GM18519 (cell line): ENCODE measurements at regions not wholly inside any gene's neighbourhood (a gene's known extent, or its start where the extent isn't known, plus 50 kb on each side); places are given as distances from the start of the nearest gene placed in this dataset.
"Not testable (repeated sequence)": the region's sequence is repeated elsewhere in the genome, so short reads cannot be mapped to it uniquely, and the experiment has no call there.

Experiments
- ATAC-seq: cut with Tn5 transposase; IDR thresholded peaks from one replicate; pipeline ENCODE4 v1.9.1; 2021; ENCODE audit warnings: mild to moderate bottlenecking, moderate library complexity; ENCODE audit not compliant: unreplicated experiment, low FRiP score

GRCh38 chr10:36577126-36577525 is 548.3 kb upstream of the ANKRD30A start:
- ATAC-seq: no peak

- no peak for ATAC-seq
Observed at GRCh38 chr10:36574207-36574606, 551.2 kb upstream of the ANKRD30A start.

GRCh38 chr10:36573246-36573645 is 552.2 kb upstream of the ANKRD30A start:
- ATAC-seq: no peak

GRCh38 chr10:36564433-36564832 is 561.0 kb upstream of the ANKRD30A start:
- ATAC-seq: no peak

GRCh38 chr10:36559412-36560400 is 565.7 kb upstream of the ANKRD30A start:
- no peak for ATAC-seq

GRCh38 chr10:36556468-36556867 is 568.9 kb upstream of the ANKRD30A start:
- ATAC-seq: no peak

GRCh38 chr10:36555036-36555435 is 570.4 kb upstream of the ANKRD30A start:
- ATAC-seq: no peak

- no peak for ATAC-seq
Observed at GRCh38 chr10:36547965-36548364, 577.4 kb upstream of the ANKRD30A start.

- ATAC-seq: no peak
Observed at GRCh38 chr10:36542493-36542892, 582.9 kb upstream of the ANKRD30A start.

GRCh38 chr10:36540611-36541010 is 584.8 kb upstream of the ANKRD30A start:
- ATAC-seq: no peak

GRCh38 chr10:36538953-36539586 is 586.3 kb upstream of the ANKRD30A start:
- no peak for ATAC-seq

- ATAC-seq: peak; percentile 91
Observed at GRCh38 chr10:36534471-36535002, 590.9 kb upstream of the ANKRD30A start.

- ATAC-seq: no peak
Observed at GRCh38 chr10:36533861-36534260, 591.5 kb upstream of the ANKRD30A start.

- no peak for ATAC-seq
Observed at GRCh38 chr10:36533316-36533715, 592.1 kb upstream of the ANKRD30A start.

GRCh38 chr10:36531621-36532020 is 593.8 kb upstream of the ANKRD30A start:
- ATAC-seq: no peak

GRCh38 chr10:36526033-36526432 is 599.4 kb upstream of the ANKRD30A start:
- ATAC-seq: no peak

GRCh38 chr10:36524126-36524525 is 601.3 kb upstream of the ANKRD30A start:
- ATAC-seq: not testable (repeated sequence)

GRCh38 chr10:36519909-36520308 is 605.5 kb upstream of the ANKRD30A start:
- ATAC-seq: no peak

GRCh38 chr10:36516281-36516680 is 609.1 kb upstream of the ANKRD30A start:
- ATAC-seq: no peak

GRCh38 chr10:36515319-36515718 is 610.1 kb upstream of the ANKRD30A start:
- no peak for ATAC-seq

GRCh38 chr10:36507715-36508114 is 617.7 kb upstream of the ANKRD30A start:
- no peak for ATAC-seq
